Dedifferentiated amniotic fluid mesenchymal stem cell (primary cell): ENCODE measurements at regions not wholly inside any gene's neighbourhood (a gene's known extent, or its start where the extent isn't known, plus 50 kb on each side); places are given as distances from the start of the nearest gene placed in this dataset.
"Not testable (repeated sequence)": the region's sequence is repeated elsewhere in the genome, so short reads cannot be mapped to it uniquely, and the experiment has no call there.

Experiments
- DNase-seq: peaks from one replicate; pipeline ENCODE4 v3.0.0-alpha.2; 2016; ENCODE audit errors: extremely low spot score

GRCh38 chr13:81562598-81562997 lies 1221.7 kb upstream of the SPRY2 start:
- no peak for DNase-seq

- no peak for DNase-seq
Measured at GRCh38 chr13:81551036-81551435, 1210.1 kb upstream of the SPRY2 start.

DNA sequence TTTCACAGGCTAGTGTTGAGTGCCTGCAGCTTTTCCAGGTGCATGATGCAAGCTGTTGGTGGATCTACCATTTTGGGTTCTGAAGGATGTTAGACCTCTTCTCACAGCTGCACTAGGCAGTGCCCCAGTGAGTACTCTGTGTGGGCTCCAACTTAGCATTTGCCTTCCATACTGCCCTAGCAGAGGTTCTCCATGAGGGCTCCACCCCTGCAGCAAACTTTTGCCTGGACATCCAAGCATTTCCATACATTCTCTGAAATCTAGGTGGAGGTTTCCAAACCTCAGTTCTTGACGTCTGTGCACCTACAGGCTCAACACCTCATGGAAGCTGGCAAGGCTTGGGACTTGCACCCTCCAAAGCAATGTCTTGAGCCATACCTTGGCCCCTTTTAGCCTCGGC lies 1205.4 kb upstream of the SPRY2 start:
- DNase-seq: not testable (repeated sequence)

DNA sequence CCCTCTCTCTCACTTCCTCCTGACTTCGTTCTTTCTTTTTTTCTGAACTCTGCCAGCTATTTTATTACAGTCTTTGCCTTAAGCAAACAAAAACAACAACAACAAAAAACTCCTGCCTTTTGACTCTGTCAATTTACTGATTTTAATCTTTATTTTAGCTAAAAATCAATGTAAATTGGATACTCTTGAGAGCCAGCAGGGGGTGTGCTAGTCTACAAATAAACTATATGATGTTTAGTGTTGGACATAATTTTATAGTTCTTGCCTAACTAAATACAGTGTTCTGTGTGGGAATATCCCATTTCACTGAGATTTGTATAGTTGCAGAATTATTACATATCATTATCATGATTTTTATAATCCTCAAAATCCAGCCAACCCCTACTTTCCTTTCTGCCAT lies 1199.9 kb upstream of the SPRY2 start:
- no peak for DNase-seq

GRCh38 chr13:81539643-81540150 lies 1198.8 kb upstream of the SPRY2 start:
- DNase-seq: no peak

- DNase-seq: no peak
Measured at GRCh38 chr13:81498969-81499368, 1158.0 kb upstream of the SPRY2 start.

DNA sequence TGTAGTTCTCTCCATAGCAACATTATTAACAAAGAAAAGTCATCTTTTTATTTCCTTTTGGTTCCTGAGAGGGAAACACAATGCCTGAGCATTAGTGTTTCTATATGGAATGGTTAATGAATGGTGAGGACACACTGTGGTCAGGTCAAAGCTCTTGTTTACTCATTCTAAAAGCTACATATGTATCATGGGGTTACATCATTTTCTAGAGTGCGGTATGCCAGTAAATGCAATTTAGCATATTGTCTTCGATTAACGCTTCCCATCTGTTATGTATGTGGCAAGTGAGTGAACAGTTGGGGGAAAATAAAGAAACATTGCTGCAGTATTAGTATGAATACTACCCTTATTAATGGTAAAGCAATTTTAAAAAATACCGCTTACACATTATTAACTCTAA lies 1152.2 kb upstream of the SPRY2 start:
- no peak for DNase-seq

DNA sequence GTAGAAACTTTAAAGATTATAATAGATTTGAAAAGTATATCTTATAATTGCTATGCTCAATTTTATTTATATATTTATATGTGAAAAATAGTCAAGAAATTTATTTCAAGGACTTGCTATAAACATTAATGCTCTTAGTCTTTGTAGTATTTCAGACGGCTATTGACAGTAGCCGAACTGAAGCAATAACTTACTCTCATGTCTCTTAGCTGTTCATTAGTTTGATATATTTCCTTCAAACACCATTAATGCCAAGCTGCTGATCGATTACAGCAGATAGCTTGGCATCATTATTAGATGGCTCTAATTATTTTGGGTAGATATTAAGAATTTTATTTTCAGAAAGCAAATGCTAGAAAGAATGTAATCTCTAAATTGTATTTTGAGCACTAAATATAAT lies 1151.5 kb upstream of the SPRY2 start:
- no peak for DNase-seq

DNA sequence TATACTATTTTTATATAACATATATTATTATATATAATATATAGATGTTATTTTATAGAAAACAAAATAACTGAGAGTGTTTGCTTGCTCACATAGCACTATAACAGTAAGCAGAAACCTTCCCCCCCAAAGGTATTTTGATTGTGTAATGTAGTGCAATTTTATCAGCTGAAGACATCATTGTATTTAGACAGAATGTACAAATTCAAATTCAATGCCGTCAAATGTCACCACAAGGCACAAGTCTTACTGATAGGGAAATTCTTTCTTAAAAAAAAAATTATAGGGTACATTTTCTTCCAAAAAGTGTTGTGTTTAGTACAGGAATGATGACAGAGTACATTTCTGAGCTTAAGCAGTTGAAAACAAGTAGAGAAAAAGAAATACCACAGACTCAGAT lies 1147.1 kb upstream of the SPRY2 start:
- peak; percentile 33 for DNase-seq

- no peak for DNase-seq
Measured at GRCh38 chr13:81487151-81487550, 1146.2 kb upstream of the SPRY2 start.

DNA sequence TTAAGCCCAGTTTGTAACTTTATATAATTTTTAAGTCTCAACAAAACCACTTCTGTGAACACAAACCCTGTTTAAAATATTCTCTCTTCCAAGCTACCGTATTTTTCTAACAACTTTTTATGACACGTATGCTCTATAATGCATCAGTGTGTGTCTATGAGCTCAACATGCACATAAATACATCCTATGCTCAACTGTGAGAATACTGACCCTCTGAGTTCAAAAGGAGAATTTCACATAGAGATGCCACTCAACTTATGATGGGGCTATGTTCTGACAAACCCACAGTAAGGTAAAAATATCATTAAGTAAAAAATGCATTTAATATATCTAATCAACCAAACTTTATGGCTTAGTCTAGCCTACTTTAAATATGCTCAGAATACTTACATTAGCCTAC lies 1139.7 kb upstream of the SPRY2 start:
- DNase-seq: no peak

DNA sequence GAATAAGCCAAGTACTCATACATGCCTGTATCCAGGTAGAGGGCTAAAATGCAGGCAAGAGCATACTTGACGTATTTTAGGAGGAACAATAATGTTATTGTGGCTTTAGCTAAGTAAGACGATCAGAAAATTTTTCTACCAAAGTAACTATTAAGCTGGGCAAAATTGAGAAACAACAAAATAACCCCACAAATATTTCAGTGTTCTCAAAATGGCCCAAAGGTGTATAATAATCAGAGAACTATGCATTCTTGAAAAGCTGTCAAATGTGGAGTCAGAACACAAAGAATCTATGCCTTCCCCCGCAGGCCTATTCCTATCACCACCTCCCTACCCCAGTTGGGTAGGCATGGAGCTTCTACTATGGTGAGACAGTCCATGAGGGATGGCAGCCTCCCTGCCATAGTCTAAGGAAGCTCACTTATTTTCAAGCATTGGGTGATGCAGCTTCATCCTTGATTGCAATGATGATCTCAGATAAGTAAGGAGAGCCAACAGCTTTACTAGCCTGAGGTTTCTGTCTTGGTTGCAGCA lies 1132.5 kb upstream of the SPRY2 start:
- no peak for DNase-seq

DNA sequence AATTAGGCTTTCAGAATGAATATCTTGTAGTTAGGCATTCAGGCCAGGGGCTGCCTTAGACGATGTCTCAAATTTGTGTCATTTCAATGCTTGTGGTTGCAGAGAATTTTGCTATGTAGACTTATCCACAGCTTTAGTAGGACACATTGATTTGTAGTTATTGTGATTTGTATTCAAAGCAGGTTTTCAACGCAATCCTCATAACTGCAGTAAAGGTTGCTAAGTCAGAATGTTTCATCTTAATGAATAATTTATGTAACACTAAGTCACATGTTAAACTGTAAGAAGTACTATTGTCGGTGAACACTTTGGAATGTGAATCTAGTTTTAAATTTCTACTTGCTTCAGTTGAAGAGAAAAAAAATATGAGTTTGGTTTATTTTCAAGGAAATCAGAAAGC lies 1117.2 kb upstream of the SPRY2 start:
- DNase-seq: no peak

DNA sequence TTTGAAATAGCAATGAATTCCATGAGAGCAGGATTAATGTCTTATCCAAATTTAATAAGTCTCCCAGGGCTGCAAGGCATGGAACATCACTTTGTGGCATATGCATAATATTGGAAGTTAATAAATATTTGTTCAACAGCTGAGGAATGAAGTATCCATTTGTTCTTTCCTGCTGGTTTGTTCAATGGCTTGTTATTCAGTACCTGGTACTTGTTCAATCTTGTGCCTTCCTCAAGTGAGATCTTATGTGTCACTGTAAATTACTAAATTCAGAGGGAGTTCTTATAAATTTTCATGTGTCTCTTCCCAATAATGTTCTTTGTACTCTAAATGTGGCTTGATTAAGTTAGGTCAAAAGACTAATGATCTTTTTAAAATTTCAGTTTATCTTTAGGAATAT lies 1105.5 kb upstream of the SPRY2 start:
- no peak for DNase-seq

DNA sequence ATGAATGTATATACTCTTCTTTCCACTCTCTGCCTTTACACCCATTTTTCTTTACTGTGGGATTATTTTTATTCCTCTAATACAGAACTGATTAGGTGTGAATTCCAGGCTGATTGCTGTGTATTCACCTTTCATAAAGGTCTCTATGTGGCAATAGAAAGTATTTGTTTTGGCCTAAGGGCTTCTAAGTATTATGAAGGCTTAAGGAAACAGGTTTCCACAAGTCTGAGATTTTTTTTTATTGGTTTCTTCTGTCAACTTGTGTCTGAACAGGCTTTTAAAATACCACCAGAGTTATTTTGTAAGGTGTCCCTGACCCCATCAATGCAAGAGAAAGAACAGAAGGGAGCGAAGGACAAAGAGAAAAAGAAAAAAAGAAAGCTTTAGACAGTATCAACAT lies 1102.0 kb upstream of the SPRY2 start:
- DNase-seq: no peak

- DNase-seq: no peak
Measured at GRCh38 chr13:81425286-81425685, 1084.4 kb upstream of the SPRY2 start.

DNA sequence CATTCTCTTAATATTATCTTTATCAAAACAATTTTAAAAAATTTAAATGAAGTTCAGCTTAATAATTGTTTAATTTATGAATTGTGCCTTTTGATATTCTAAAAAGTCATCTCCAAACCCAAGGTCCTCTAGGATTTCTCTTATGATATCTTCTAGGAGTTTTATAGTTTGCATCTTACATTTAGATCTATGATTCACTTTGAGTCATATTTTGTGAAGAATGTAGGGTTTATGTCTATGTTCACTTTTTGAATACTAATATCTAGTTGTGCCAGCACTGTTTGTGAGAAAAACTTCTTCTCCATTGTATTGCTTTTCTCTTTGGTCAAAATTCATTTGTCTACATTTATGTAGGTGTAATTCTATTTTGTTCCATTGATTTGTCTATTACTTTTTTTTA lies 1068.4 kb upstream of the SPRY2 start:
- no peak for DNase-seq

GRCh38 chr13:81408647-81409046 lies 1067.7 kb upstream of the SPRY2 start:
- DNase-seq: no peak

DNA sequence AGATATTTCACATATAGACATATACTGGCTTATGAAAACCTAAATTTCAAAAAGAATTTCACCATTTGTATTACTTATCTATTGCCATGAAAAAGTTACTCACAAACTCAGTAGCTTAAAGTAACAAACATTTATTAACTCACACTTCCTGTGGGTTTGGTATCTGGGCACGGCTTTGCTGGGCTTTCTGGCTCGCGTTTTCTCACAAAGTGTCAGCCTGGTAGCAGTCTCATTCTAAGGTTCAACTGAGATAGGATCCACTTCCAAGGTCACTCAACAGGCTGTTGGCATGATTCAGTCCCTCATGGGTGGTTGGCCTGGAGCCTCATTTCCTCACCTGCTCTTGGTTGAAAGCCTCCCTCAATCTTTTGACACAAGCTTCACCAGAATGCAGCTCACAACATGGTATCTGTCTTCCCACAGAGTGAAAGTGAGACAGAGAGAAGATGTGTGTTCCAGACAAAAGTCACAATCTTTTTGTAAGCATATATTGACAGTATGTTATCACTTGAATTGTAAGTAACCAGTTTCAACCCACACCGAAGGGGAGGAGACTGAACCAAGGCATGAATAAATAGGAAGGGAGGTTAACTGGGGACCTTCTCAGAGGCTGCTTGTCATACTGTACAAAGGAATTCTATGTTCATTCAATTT lies 1065.8 kb upstream of the SPRY2 start:
- peak; percentile 9 for DNase-seq

GRCh38 chr13:81406022-81406421 lies 1065.1 kb upstream of the SPRY2 start:
- no peak for DNase-seq

DNA sequence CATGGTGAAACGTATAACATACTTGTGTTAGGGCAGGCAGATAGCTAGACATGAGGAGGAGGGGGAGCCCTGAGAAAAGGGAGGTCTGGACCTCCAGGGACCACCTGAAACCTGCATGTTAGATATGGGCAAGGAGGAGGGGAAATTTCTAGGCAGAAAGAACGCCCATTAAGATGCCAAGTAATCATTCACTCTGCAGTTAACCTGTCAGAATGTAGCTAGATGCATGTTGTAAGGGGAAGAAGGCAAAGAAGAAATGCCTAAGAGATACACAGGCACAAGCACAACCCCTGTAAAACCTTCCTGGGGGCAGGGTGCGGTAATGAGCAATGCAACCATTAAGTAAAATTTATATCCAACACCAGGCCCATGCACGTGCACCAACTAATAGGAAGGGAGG lies 1055.3 kb upstream of the SPRY2 start:
- DNase-seq: no peak

- no peak for DNase-seq
Measured at GRCh38 chr13:81395368-81395767, 1054.4 kb upstream of the SPRY2 start.

GRCh38 chr13:81394640-81395039 lies 1053.7 kb upstream of the SPRY2 start:
- no peak for DNase-seq

DNA sequence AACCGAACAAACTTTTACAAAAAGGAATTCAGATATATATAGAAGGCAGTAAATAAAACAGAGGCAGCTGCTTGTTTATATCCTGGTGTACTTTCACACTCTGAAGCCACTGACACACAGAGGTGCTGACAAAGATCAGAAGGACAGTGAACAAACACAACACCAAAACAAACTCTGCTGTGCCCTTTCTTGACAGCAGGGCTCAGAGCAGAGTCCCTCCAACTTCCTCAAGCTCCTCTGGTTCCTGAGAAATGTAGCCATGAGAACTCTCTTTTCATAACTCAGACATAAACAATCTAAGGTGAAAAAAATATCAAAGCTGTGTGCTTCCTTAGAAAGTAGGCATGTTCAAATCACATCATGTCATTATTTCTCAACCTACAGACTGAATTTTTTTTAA lies 1052.8 kb upstream of the SPRY2 start:
- no peak for DNase-seq
